HepG2 (cell line): ENCODE measurements at regions not wholly inside any gene's neighbourhood (a gene's known extent, or its start where the extent isn't known, plus 50 kb on each side); places are given as distances from the start of the nearest gene placed in this dataset.

Source experiments
- CENPX ChIP-seq: sonication (generic); formaldehyde crosslinking; IDR thresholded peaks from 2 replicates; pipeline ENCODE4 v1.9.0; 2021; ENCODE audit warnings: mild to moderate bottlenecking, missing genetic modification reagents, moderate library complexity
- CREBL2 ChIP-seq: sonication (generic); formaldehyde crosslinking; IDR thresholded peaks from 2 replicates; pipeline ENCODE4 v1.8.1; 2023; ENCODE audit warnings: missing genetic modification reagents, mild to moderate bottlenecking, borderline replicate concordance
- IKZF5 ChIP-seq: IDR thresholded peaks from 2 replicates; pipeline ENCODE4 v1.6.1; 2018; ENCODE audit warnings: missing genetic modification reagents, mild to moderate bottlenecking, missing compliant biosample characterization
- MIXL1 ChIP-seq: IDR thresholded peaks from 2 replicates; pipeline ENCODE4 v1.6.1; 2016
- PAXIP1 ChIP-seq: sonication (generic); formaldehyde crosslinking; conservative IDR thresholded peaks from 2 replicates; pipeline ENCODE4 v1.4.0; 2020; ENCODE audit warnings: mild to moderate bottlenecking, missing genetic modification reagents, moderate library complexity
- SKI ChIP-seq: fragments of 450-650 bp; IDR thresholded peaks from one replicate; pipeline ENCODE4 v1.6.1; 2018; ENCODE audit warnings: mild to moderate bottlenecking; ENCODE audit not compliant: partially characterized antibody
- SMYD3 ChIP-seq: sonication (generic); formaldehyde crosslinking; IDR thresholded peaks from 2 replicates; pipeline ENCODE4 v1.8.1; 2023; ENCODE audit warnings: mild to moderate bottlenecking, missing genetic modification reagents
- SRSF9 ChIP-seq: fragments of 200-400 bp; formaldehyde crosslinking; IDR thresholded peaks from 2 replicates; pipeline ENCODE4 v1.6.1; 2018; ENCODE audit warnings: borderline replicate concordance, mild to moderate bottlenecking, low read depth, low read length; ENCODE audit not compliant: insufficient read depth, poor library complexity, severe bottlenecking
- TCF12 ChIP-seq, 2 experiments: fragments of 450-650 bp in 1 of 2; sonication (generic) in 1 of 2; formaldehyde crosslinking in 1 of 2; IDR thresholded peaks; 2 replicates each; pipeline versions ENCODE4 v1.6.1 to v1.8.0; 2017 to 2022; ENCODE audit warnings: antibody characterized with exemption in 1 of 2, mild to moderate bottlenecking in 1 of 2, missing genetic modification reagents in 1 of 2, moderate library complexity in 1 of 2
- YEATS4 ChIP-seq: sonication (generic); formaldehyde crosslinking; IDR thresholded peaks from 2 replicates; pipeline ENCODE4 v1.4.0; 2020; ENCODE audit warnings: missing genetic modification reagents, borderline replicate concordance
- ZNF512B ChIP-seq: sonication (generic); formaldehyde crosslinking; IDR thresholded peaks from 2 replicates; pipeline ENCODE4 v1.5.1; 2020; ENCODE audit warnings: missing genetic modification reagents, mild to moderate bottlenecking, borderline replicate concordance
- ZNF569 ChIP-seq: sonication (generic); formaldehyde crosslinking; IDR thresholded peaks from 2 replicates; pipeline ENCODE4 v1.5.0; 2020; ENCODE audit warnings: mild to moderate bottlenecking, missing genetic modification reagents, moderate library complexity, borderline replicate concordance
- ZNF597 ChIP-seq: sonication (generic); formaldehyde crosslinking; IDR thresholded peaks from 2 replicates; pipeline ENCODE4 v1.5.0; 2020; ENCODE audit warnings: missing genetic modification reagents
- ZNF605 ChIP-seq: sonication (generic); formaldehyde crosslinking; IDR thresholded peaks from 2 replicates; pipeline ENCODE4 v1.8.0; 2022; ENCODE audit warnings: mild to moderate bottlenecking, missing genetic modification reagents

- no peak for TF ChIP-seq ZNF597 (CRISPR knock-in tag)
- TF ChIP-seq SRSF9: no peak
- no peak for TF ChIP-seq SKI
- no peak for TF ChIP-seq ZNF605 (CRISPR knock-in tag)
- TF ChIP-seq PAXIP1 (CRISPR knock-in tag): peak; percentile 10
- TF ChIP-seq MIXL1 (CRISPR knock-in tag): no peak
- TF ChIP-seq ZNF512B (CRISPR knock-in tag): no peak
- TF ChIP-seq YEATS4 (CRISPR knock-in tag): no peak
- no peak for TF ChIP-seq CREBL2 (CRISPR knock-in tag)
- no peak for TF ChIP-seq TCF12 (IDR thresholded peaks at IDR 0.05)
- TF ChIP-seq TCF12 (CRISPR knock-in tag; IDR thresholded peaks at IDR 0.05): no peak
- peak; percentile 31; the same call in 1 of the 2 replicates for TF ChIP-seq IKZF5 (CRISPR knock-in tag)
- no peak for TF ChIP-seq CENPX (CRISPR knock-in tag)
- no peak for TF ChIP-seq SMYD3
- no peak for TF ChIP-seq ZNF569 (CRISPR knock-in tag)
Measured at GRCh38 chr2:8630676-8631464, 51.0 kb upstream of the ID2 start (continued).
